ENCODE measurements at regions not wholly inside any gene's neighbourhood (a gene's known extent, or its start where the extent isn't known, plus 50 kb on each side); places are given as distances from the start of the nearest gene placed in this dataset.

- TF ChIP-seq CTCF (IDR thresholded peaks at IDR 0.05) (no peak), POLR2A (IDR thresholded peaks at IDR 0.05) (no peak)
Observed at GRCh38 chr6:151719070-151719469, 88.4 kb upstream of the ESR1 start.
